HG03108 (cell line): ENCODE measurements at regions not wholly inside any gene's neighbourhood (a gene's known extent, or its start where the extent isn't known, plus 50 kb on each side); places are given as distances from the start of the nearest gene placed in this dataset.

ENCODE experiments used
- ATAC-seq: cut with Tn5 transposase; IDR thresholded peaks from one replicate; pipeline ENCODE4 v1.9.1; 2021; ENCODE audit warnings: moderate library complexity; ENCODE audit not compliant: unreplicated experiment

- ATAC-seq = no peak
These were observed 265.5 kb upstream of the ADAMTSL1 start for GRCh38 chr9:18208166-18209059.

DNA sequence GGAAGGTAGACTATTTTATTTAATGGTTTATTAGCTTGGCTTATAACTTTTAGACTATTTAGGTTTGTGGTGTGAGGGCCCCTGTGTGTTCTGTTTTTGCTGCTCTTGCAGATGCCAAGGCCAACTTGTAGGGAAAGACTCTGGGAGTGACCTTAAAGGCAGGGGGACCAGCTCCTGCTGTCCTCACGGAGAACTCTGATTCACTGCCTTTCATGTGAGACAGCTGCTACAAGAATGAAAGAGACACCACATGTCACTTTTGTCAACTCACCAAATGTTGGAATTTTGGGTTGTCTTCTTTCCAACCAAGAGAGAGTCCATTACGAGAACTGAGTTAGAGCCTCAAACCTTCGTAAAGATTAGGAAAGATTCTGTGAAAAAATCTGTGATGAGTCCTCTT, 258.3 kb upstream of the ADAMTSL1 start:
- no peak for ATAC-seq

- ATAC-seq = no peak
These were observed 257.6 kb upstream of the ADAMTSL1 start for GRCh38 chr9:18216376-18216775.

DNA sequence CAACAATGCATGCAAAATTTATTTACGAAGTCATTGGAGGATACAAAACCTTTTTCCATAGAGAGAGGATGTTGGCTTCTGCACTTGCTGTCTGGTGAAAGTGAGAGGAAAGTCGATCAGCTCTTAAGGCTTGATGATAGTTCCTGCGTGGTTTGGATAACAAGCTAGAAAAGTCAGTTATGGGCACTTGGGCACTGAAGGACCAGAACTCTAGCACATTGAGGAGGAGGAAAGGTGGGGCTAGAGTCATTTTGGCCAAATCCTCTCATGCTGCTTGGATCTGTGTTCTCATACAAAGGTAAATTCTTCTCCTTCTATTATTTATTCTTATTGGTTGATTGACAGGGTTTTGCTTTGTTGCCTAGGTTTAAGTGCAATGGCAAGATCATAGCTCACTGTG, 245.9 kb upstream of the ADAMTSL1 start:
- no peak for ATAC-seq

GRCh38 chr9:18229992-18230676, 243.8 kb upstream of the ADAMTSL1 start:
- ATAC-seq = no peak

DNA sequence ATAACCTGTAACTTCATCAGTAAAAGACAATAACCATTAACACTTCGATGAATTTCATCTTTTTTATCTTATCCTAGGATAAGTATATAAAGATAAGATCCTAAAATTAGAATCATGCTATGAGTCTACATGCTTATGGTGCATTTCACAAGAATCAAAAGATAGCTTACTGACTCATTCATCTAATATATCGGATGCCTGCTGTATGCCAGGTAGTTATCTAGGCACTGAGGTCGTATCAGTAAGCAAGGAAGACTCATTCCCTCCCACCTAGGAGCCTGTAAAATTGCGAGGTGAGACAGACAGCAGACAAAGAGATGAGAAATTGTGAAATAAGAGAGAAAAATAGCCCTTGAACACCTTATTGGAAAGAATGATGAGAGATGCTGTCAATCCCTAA, 240.6 kb upstream of the ADAMTSL1 start:
- no peak for ATAC-seq

GRCh38 chr9:18233776-18234445, 240.0 kb upstream of the ADAMTSL1 start:
- no peak for ATAC-seq

DNA sequence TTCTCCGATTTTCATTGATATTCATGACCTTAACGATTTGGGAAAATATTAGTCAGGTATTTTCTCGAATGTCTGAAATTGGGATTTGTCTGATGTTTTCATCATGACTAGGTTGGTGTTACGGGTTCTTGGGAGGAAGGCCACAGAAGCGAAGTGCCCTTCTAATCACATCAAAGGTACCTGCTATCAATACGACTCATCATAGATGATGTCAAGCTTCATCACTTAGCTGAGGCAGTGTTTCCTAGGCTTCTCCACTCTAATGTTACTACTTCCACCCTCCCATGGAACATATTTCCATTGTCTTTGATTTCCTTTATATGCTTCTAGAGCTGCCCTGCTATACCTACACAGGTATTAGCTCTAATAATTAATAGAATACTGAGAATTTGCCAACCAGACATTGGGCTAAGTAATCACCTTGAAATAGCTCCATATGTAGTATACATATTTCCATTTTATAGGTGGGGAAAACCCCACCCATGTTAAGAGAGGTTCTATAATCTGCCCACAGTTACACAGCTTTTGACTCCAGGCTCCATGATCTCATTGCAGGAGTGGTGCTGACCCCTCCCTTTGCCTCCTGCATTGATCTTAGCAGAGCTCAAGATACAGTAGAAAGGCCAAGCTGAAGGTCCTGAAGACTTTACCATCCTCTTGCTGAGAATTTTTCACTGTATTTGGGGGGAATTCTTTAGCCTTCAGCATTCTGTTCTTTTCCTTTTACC, 238.6 kb upstream of the ADAMTSL1 start:
- ATAC-seq = no peak

GRCh38 chr9:18236336-18236735, 237.6 kb upstream of the ADAMTSL1 start:
- ATAC-seq = no peak

GRCh38 chr9:18237776-18238175, 236.2 kb upstream of the ADAMTSL1 start:
- no peak for ATAC-seq

GRCh38 chr9:18238254-18238653, 235.7 kb upstream of the ADAMTSL1 start:
- ATAC-seq = no peak

- no peak for ATAC-seq
These were observed 235.1 kb upstream of the ADAMTSL1 start for GRCh38 chr9:18238752-18239447.

DNA sequence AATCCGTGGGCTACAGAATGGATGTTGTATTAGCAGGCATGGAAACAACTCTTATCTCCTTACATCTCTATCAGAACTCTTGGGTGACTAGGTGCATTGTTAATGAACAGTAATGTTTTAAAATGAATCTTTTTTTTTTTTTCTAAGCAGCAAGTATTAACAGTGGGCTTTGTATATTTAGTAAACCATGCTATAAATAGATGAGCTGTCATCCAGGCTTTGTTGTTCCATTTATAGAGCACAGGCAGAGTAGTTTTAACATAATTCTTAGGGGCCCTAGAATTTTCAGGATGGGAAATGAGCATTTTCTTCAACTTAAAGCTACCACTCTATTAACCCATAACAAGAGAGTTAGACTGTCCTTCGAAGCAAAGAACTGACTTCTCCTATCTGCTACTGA, 233.7 kb upstream of the ADAMTSL1 start:
- ATAC-seq = no peak

- no peak for ATAC-seq
These were observed 228.0 kb upstream of the ADAMTSL1 start for GRCh38 chr9:18245911-18246310.

- no peak for ATAC-seq
These were observed 223.9 kb upstream of the ADAMTSL1 start for GRCh38 chr9:18250053-18250452.

DNA sequence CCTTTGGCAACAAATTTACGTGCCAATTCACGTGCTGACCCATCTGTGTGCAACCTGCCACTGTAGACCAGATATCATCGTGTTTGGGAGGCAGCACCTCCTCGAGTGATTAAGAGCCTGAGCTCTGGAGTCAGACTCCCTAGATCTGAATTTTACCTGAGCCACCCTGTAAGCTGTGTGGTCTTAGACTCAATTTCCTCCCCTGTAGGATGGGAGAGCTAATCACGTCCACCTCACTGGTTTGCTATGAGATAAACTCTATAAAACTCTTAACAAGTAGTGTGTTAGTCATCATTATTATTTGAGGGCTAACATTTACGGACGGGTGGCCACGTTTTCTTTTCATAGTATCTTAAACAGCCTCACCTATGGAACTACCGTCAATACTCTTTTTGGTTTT, 220.0 kb upstream of the ADAMTSL1 start:
- ATAC-seq = no peak

GRCh38 chr9:18255158-18255629, 218.8 kb upstream of the ADAMTSL1 start:
- ATAC-seq = peak; percentile 73

GRCh38 chr9:18255747-18256146, 218.2 kb upstream of the ADAMTSL1 start:
- no peak for ATAC-seq

GRCh38 chr9:18256568-18256967, 217.4 kb upstream of the ADAMTSL1 start:
- no peak for ATAC-seq

GRCh38 chr9:18260521-18260920, 213.4 kb upstream of the ADAMTSL1 start:
- ATAC-seq = no peak
